Natural killer cell treated with Interleukin-12 subunit alpha and Interleukin-12 subunit beta and Interleukin-15 and Interleukin-18, amount 100 ng/mL, for 72 hours (primary cell): ENCODE measurements at regions not wholly inside any gene's neighbourhood (a gene's known extent, or its start where the extent isn't known, plus 50 kb on each side); places are given as distances from the start of the nearest gene placed in this dataset.
"Not testable (repeated sequence)": the region's sequence is repeated elsewhere in the genome, so short reads cannot be mapped to it uniquely, and the experiment has no call there.

Experiments
- ATAC-seq, 2 donors: fragments of 150-1000 bp; cut with Tn5 transposase in 1 of 2; sonication (Bioruptor Pico), chemical (Tn5 transposase) in 1 of 2; 2 replicates each; pipeline ENCODE4 v1.10.0; 2021
- DNase-seq: peaks from one replicate; pipeline ENCODE4 v3.0.0; 2022; ENCODE audit warnings: low spot score
- H3K27ac Mint-ChIP-seq, 2 donors: 1 replicate in 1 of 2; 2 replicates in 1 of 2; pipeline ENCODE4 v1.8.0; 2022; ENCODE audit warnings: mixed read lengths in 2 of 2, mild to moderate bottlenecking in 1 of 2, moderate library complexity in 1 of 2
- H3K27me3 Mint-ChIP-seq, 2 donors: 1 replicate in 1 of 2; 2 replicates in 1 of 2; pipeline ENCODE4 v1.8.0; 2022; ENCODE audit warnings: mixed read lengths in 2 of 2
- H3K36me3 Mint-ChIP-seq: one replicate; pipeline ENCODE4 v1.8.0; 2022; ENCODE audit warnings: mixed read lengths
- H3K4me1 Mint-ChIP-seq, 2 donors: 1 replicate in 1 of 2; 2 replicates in 1 of 2; pipeline ENCODE4 v1.8.0; 2022; ENCODE audit warnings: low read depth in 2 of 2, mixed read lengths in 2 of 2, mild to moderate bottlenecking in 1 of 2
- H3K4me3 Mint-ChIP-seq: one replicate; pipeline ENCODE4 v1.8.0; 2022; ENCODE audit warnings: mixed read lengths
- H3K9me3 Mint-ChIP-seq: 2 replicates; pipeline ENCODE4 v1.8.0; 2022; ENCODE audit warnings: mixed read lengths

- Mint-ChIP-seq H3K4me3 (no peak overlapping the region), H3K27me3 (no peaks in the 10 kb centered on the region), H3K9me3 (peaks cover 9% of the 10 kb centered on the region), H3K36me3 (peaks cover 16% of the 10 kb centered on the region), H3K27ac (no peak overlapping the region), H3K4me1 (peaks cover 0 to 2% of the 10 kb centered on the region in 2 donors)
- ATAC-seq = no peak
- no peak for DNase-seq
These were observed 158.2 kb upstream of the CRIM1 start for GRCh38 chr2:36197181-36197971.

DNA sequence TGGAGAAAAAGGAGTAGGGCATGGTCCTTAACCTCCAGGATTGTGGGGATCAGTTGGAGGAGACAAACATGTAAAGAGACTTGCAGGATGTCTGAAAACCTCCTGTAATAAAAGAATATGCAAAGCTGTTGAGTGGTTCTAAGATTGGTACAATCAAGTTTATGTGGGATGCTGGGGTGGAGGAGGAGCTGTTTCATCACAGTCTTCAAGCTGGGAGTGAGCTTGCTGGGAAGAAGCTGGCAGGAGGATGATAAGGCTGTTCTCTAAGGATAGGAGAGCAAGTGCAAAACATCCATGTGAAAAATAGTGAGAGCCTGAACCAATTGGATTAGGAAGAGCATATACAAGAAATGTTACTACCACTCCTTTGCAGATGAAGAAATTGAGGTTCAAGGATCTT lies 161.9 kb upstream of the CRIM1 start:
- no peak overlapping the region for H3K4me3 Mint-ChIP-seq

DNA sequence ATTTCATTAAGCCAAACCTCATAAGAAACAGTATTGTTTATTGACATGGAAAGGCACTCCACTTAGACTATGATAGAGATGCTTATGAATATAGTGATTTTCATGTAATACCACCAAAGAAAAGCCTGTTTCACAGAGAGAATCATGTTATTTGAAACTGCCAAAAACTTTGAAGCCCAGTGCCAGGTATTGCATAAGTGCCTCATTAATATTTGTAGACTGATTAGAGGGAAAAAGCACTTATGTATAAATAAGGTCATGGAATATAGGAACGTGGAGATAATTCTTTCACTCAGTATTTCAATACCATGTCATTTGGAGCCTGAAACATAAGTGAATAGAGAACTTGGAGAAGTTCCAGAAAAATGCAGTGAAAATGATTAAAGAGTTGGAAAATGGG lies 162.6 kb upstream of the CRIM1 start:
- no peak overlapping the region for H3K4me3 Mint-ChIP-seq
- no peak for ATAC-seq
- H3K4me1 Mint-ChIP-seq = peaks cover 0 to 2% of the 10 kb centered on the region in 2 donors
- H3K36me3 Mint-ChIP-seq = no peaks in the 10 kb centered on the region
- H3K9me3 Mint-ChIP-seq = no peaks in the 10 kb centered on the region
- no peaks in the 10 kb centered on the region for H3K27me3 Mint-ChIP-seq
- no peak for DNase-seq
- H3K27ac Mint-ChIP-seq = no peak overlapping the region

More for the DNA sequence above, 161.9 kb upstream of the CRIM1 start:
- H3K4me1 Mint-ChIP-seq = peaks cover 0 to 2% of the 10 kb centered on the region in 2 donors
- no peaks in the 10 kb centered on the region for H3K9me3 Mint-ChIP-seq
- ATAC-seq (no peak), DNase-seq (no peak)
- no peak overlapping the region for H3K27ac Mint-ChIP-seq
- H3K36me3 Mint-ChIP-seq = no peaks in the 10 kb centered on the region
- H3K27me3 Mint-ChIP-seq = no peaks in the 10 kb centered on the region

DNA sequence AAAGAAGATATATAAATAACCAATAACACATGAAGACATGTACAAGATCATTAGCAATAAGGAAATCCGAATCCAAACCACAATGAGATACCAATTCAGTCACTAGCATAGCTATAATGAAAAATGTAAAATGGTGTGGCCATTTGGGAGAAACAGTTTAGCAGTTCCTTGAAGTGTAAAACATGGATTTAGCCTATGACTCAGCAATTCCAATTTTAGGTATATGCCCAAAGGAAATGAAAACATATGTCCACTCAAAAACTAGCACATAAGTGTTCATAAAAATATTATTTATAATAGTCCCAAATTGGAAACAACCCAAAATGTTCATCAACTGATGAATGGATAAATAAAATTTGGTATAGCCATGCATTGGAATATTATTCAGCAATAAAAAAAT lies 165.5 kb upstream of the CRIM1 start:
- Mint-ChIP-seq H3K4me3 (no peak overlapping the region), H3K27me3 (no peaks in the 10 kb centered on the region), H3K4me1 (no peaks in the 10 kb centered on the region), H3K9me3 (no peaks in the 10 kb centered on the region), H3K36me3 (no peaks in the 10 kb centered on the region), H3K27ac (no peak overlapping the region)
- no peak for ATAC-seq
- no peak for DNase-seq

- Mint-ChIP-seq H3K4me3 (no peak overlapping the region), H3K27ac (no peak overlapping the region), H3K36me3 (no peaks in the 10 kb centered on the region), H3K27me3 (no peaks in the 10 kb centered on the region), H3K4me1 (no peaks in the 10 kb centered on the region), H3K9me3 (no peaks in the 10 kb centered on the region)
- no peak for ATAC-seq
- DNase-seq = no peak
These were observed 170.0 kb upstream of the CRIM1 start for GRCh38 chr2:36185624-36186023.

DNA sequence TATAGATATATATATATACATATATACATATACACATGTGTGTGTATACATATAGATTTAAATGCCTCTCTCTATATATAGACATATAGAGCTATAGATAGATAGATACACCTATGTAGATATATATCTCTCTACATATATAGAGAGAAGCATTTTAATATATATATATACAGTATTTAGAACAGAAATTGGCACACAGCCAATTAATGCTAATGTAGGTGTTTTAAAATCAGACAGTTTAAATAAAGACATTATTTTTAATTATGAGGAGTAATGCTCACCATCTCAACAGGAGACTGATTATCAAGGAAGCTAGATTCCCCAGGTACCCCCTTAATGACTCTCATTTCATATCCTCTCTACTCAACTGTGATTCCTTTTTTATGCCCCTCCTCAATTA lies 170.7 kb upstream of the CRIM1 start:
- Mint-ChIP-seq H3K4me1 (no peaks in the 10 kb centered on the region), H3K9me3 (no peaks in the 10 kb centered on the region), H3K27ac (no peak overlapping the region), H3K4me3 (no peak overlapping the region), H3K27me3 (no peaks in the 10 kb centered on the region), H3K36me3 (no peaks in the 10 kb centered on the region)
- DNase-seq = no peak
- no peak for ATAC-seq

DNA sequence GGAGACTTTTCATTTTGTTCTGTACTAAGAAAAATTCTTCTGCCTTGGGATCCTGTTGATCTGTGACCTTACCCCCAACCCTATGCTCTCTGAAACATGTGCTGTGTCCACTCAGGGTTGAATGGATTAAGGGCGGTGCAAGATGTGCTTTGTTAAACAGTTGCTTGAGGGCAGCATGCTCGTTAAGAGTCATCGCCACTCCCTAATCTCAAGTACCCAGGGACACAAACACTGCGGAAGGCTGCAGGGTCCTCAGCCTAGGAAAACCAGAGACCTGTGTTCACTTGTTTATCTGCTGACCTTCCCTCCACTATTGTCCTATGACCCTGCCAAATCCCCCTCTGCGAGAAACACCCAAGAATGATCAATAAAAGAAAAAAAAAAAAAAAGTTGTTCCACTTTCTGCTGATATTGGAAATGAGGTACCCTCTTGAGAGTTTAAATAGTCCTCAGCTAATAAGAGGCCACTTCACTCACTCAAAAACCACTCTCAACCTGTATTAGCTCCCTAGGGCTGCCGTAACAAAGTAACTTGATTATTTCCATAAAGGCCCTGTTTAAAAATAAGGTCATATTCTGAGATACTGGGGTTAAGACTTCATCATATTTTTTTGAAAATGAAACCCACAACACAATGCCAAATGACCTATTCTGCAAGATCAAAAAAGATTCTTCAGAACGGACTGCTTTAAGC lies 174.6 kb upstream of the CRIM1 start:
- not testable (repeated sequence) for H3K27me3 Mint-ChIP-seq, ATAC-seq, H3K36me3 Mint-ChIP-seq, H3K4me1 Mint-ChIP-seq, H3K27ac Mint-ChIP-seq, H3K9me3 Mint-ChIP-seq, DNase-seq, H3K4me3 Mint-ChIP-seq

DNA sequence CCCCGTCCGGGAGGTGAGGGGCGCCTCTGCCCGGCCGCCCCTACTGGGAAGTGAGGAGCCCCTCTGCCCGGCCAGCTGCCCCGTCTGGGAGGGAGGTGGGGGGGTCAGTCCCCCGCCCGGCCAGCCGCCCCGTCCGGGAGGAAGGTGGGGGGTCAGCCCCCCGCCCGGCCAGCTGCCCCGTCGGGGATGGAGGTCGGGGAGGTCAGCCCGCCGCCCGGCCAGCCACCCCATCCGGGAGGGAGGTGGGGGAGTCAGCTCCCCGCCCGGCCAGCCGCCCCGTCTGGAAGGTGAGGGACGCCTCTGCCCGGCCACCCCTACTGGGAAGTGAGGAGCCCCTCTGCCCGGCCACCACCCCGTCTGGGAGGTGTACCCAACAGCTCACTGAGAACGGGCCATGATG lies 175.3 kb upstream of the CRIM1 start:
- not testable (repeated sequence) for H3K27me3 Mint-ChIP-seq, H3K4me3 Mint-ChIP-seq, H3K36me3 Mint-ChIP-seq, H3K9me3 Mint-ChIP-seq, H3K27ac Mint-ChIP-seq, DNase-seq, ATAC-seq, H3K4me1 Mint-ChIP-seq

- H3K4me3 Mint-ChIP-seq, H3K36me3 Mint-ChIP-seq, H3K9me3 Mint-ChIP-seq, DNase-seq, H3K27me3 Mint-ChIP-seq, H3K4me1 Mint-ChIP-seq, H3K27ac Mint-ChIP-seq, ATAC-seq: not testable (repeated sequence)
These were observed 175.8 kb upstream of the CRIM1 start for GRCh38 chr2:36179668-36180269.

DNA sequence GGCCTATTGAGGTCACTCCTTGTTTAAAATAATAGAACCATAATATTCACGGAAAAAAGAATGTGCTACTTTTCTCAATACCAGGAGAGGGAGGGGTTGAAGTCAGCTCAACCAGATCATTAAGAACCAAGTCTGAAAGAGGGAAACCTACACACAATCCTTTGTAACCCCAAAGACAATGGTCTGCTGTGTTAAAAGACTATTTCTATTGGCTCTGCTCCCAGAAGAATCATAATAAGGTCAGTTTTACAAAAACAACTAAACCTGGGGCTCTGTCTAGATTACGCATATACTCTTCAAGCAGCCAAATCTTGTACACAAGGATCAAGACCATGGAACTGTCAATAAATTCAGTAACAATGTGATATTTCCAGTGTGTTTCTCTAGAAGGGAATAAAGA lies 177.2 kb upstream of the CRIM1 start:
- no peaks in the 10 kb centered on the region for H3K4me1 Mint-ChIP-seq
- H3K4me3 Mint-ChIP-seq = no peak overlapping the region

GRCh38 chr2:36177282-36177681 lies 178.3 kb upstream of the CRIM1 start:
- ATAC-seq (no peak), DNase-seq (no peak)
- H3K4me1 Mint-ChIP-seq = no peaks in the 10 kb centered on the region
- no peak overlapping the region for H3K27ac Mint-ChIP-seq
- no peaks in the 10 kb centered on the region for H3K9me3 Mint-ChIP-seq
- no peaks in the 10 kb centered on the region for H3K36me3 Mint-ChIP-seq
- no peak overlapping the region for H3K4me3 Mint-ChIP-seq
- H3K27me3 Mint-ChIP-seq = no peaks in the 10 kb centered on the region

More for the DNA sequence above, 177.2 kb upstream of the CRIM1 start:
- no peak for DNase-seq
- no peaks in the 10 kb centered on the region for H3K27me3 Mint-ChIP-seq
- H3K9me3 Mint-ChIP-seq = no peaks in the 10 kb centered on the region
- no peak for ATAC-seq
- H3K36me3 Mint-ChIP-seq = no peaks in the 10 kb centered on the region
- H3K27ac Mint-ChIP-seq = no peak overlapping the region

GRCh38 chr2:36174920-36175319 lies 180.7 kb upstream of the CRIM1 start:
- H3K4me3 Mint-ChIP-seq = no peak overlapping the region
- H3K4me1 Mint-ChIP-seq = no peaks in the 10 kb centered on the region
- ATAC-seq (no peak), DNase-seq (no peak)
- H3K36me3 Mint-ChIP-seq = no peaks in the 10 kb centered on the region
- no peaks in the 10 kb centered on the region for H3K27me3 Mint-ChIP-seq
- no peaks in the 10 kb centered on the region for H3K9me3 Mint-ChIP-seq
- H3K27ac Mint-ChIP-seq = no peak overlapping the region

DNA sequence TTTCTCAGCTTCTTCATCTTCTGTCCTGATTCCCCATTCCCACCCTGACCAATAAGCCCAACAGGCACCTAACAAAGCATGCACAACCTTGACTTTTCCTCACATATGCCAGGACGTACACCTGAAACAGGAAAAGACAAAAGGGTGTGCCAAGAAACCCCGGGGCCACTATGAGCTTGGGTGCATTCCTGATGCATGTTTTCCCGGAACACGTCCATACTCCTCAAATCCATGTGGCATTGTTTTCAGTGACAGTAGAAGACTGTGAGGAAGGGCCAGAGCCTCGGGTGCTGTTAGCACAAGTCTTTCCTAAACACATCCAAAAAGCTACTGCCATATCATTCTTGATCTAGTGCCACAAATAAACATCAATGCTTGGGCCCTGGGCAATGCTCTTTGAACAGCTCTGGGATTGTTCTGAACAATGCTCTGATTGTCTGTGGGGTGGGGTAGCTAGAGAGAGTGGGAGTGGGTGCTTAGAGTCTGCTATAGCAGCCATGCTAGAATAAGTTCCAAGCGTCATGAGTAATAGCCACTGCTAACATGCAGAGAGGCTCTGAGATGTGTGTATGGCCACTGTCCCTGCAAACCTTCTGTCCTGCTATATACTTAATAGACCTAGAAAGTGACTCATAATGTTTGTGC lies 181.7 kb upstream of the CRIM1 start:
- ATAC-seq = no peak
- no peak for DNase-seq
- no peak overlapping the region for H3K27ac Mint-ChIP-seq
- H3K27me3 Mint-ChIP-seq = no peaks in the 10 kb centered on the region
- H3K9me3 Mint-ChIP-seq = no peaks in the 10 kb centered on the region
- no peak overlapping the region for H3K4me3 Mint-ChIP-seq
- no peaks in the 10 kb centered on the region for H3K36me3 Mint-ChIP-seq
- no peaks in the 10 kb centered on the region for H3K4me1 Mint-ChIP-seq

DNA sequence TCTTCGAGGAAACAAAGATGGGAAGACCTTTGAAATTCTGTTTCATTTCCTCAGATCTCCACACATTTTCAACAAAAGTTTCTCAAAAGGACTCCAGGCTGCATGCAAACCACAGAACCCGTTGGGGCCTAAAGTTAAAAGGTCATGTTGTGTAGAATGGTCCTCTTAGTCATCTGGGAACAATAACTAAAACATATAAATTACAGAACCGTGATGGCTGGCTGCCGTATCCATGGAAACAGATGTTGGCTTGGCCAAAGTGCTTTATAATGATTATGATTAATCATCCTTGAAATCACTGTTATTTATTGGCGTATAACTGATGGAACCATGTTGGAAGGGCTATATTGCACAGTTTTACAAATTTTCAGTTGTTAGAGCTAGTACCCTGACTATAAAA lies 182.8 kb upstream of the CRIM1 start:
- DNase-seq = no peak
- H3K27me3 Mint-ChIP-seq = no peaks in the 10 kb centered on the region
- no peaks in the 10 kb centered on the region for H3K36me3 Mint-ChIP-seq
- ATAC-seq = no peak
- no peak overlapping the region for H3K27ac Mint-ChIP-seq
- H3K4me1 Mint-ChIP-seq = no peaks in the 10 kb centered on the region
- H3K9me3 Mint-ChIP-seq = no peaks in the 10 kb centered on the region
- no peak overlapping the region for H3K4me3 Mint-ChIP-seq
